PC-3 (cell line): ENCODE measurements at regions not wholly inside any gene's neighbourhood (a gene's known extent, or its start where the extent isn't known, plus 50 kb on each side); places are given as distances from the start of the nearest gene placed in this dataset.

Experiments
- ATAC-seq: fragments of 200-7000 bp; cut with Tn5 transposase; 2 replicates; pipeline ENCODE4 v1.9.1; 2020; ENCODE audit warnings: mild to moderate bottlenecking, moderate library complexity
- BruUV-seq: library from RNA; stranded (reverse); fragments of 400-500 nt; replicated peaks from 2 replicates; lab custom pipeline; 2021; lab: Mats Ljungman, UMichigan
- CTCF ChIA-PET: fragments of 300-600 bp; sonication (Branson Sonifier 250); formaldehyde crosslinking; loops from one replicate; lab custom pipeline; 2022; ENCODE audit warnings: antibody characterized with exemption; lab: Charles Lee
- POLR2A ChIA-PET: fragments of 300-600 bp; sonication (Branson Sonifier 250); formaldehyde crosslinking; loops from one replicate; lab custom pipeline; 2022; ENCODE audit warnings: antibody characterized with exemption; ENCODE audit not compliant: unreplicated experiment; lab: Charles Lee
- DNase-seq: peaks from one replicate; pipeline ENCODE4 v3.0.0-alpha.2; 2015
- H2AFZ ChIP-seq: fragments of 300-600 bp; sonication (generic); 2 replicates; pipeline ENCODE4 v1.6.0; 2016; ENCODE audit warnings: antibody characterized with exemption, low read length
- H3F3A ChIP-seq: fragments of 300-600 bp; sonication (generic); one replicate; pipeline ENCODE4 v1.6.0; 2017; ENCODE audit warnings: antibody characterized with exemption, low read length, control low read depth, mild to moderate bottlenecking; ENCODE audit not compliant: unreplicated experiment
- H3K27ac ChIP-seq: fragments of 300-600 bp; sonication (generic); 2 replicates; pipeline ENCODE4 v1.5.1; 2016; ENCODE audit warnings: mild to moderate bottlenecking, low read length
- H3K27me3 ChIP-seq: fragments of 300-600 bp; sonication (generic); 2 replicates; pipeline ENCODE4 v1.6.1; 2016; ENCODE audit warnings: low read length, mixed read lengths
- H3K36me3 ChIP-seq: fragments of 300-600 bp; sonication (generic); 2 replicates; pipeline ENCODE4 v1.6.1; 2016; ENCODE audit warnings: low read depth, mixed run types, low read length, mixed read lengths
- H3K4me1 ChIP-seq: fragments of 300-600 bp; sonication (generic); 2 replicates; pipeline ENCODE4 v1.5.1; 2016; ENCODE audit warnings: low read length; ENCODE audit not compliant: insufficient read depth
- H3K4me2 ChIP-seq: fragments of 300-600 bp; sonication (generic); 2 replicates; pipeline ENCODE4 v1.6.0; 2016; ENCODE audit warnings: low read length
- H3K4me3 ChIP-seq: fragments of 300-600 bp; sonication (generic); 2 replicates; pipeline ENCODE4 v1.5.1; 2016; ENCODE audit warnings: mild to moderate bottlenecking, low read length, mixed read lengths
- H3K79me2 ChIP-seq: fragments of 300-600 bp; sonication (generic); 2 replicates; pipeline ENCODE4 v1.6.1; 2017; ENCODE audit warnings: low read length, mixed read lengths
- H3K9ac ChIP-seq: fragments of 300-600 bp; sonication (generic); 2 replicates; pipeline ENCODE4 v1.6.0; 2016; ENCODE audit warnings: mild to moderate bottlenecking, low read length
- H3K9me2 ChIP-seq: fragments of 300-600 bp; sonication (generic); replicated peaks from 2 replicates; pipeline ENCODE4 v1.6.1; 2016; ENCODE audit warnings: mixed run types, low read length, mixed read lengths
- H3K9me3 ChIP-seq: fragments of 300-600 bp; sonication (generic); 2 replicates; pipeline ENCODE4 v1.6.1; 2016; ENCODE audit warnings: low read length, mixed read lengths
- H4K20me1 ChIP-seq: fragments of 300-600 bp; sonication (generic); 2 replicates; pipeline ENCODE4 v1.6.1; 2016; ENCODE audit warnings: low read length, mixed read lengths
- CTCF ChIP-seq: fragments of 300-600 bp; sonication (generic); conservative IDR thresholded peaks from 2 replicates; pipeline ENCODE4 v1.5.1; 2017; ENCODE audit warnings: antibody characterized with exemption, low read depth, mild to moderate bottlenecking, low read length
- EZH2 ChIP-seq: fragments of 300-600 bp; sonication (generic); IDR thresholded peaks from one replicate; pipeline ENCODE4 v1.6.1; 2017; ENCODE audit warnings: antibody characterized with exemption, mild to moderate bottlenecking, low read length; ENCODE audit not compliant: unreplicated experiment
- EZH2phosphoT487 ChIP-seq: fragments of 300-600 bp; sonication (generic); IDR thresholded peaks from 2 replicates; pipeline ENCODE4 v1.6.1; 2018; ENCODE audit warnings: mild to moderate bottlenecking, antibody characterized with exemption, low read length, borderline replicate concordance
- intact Hi-C: fragments of 100-400 bp; cut with micrococcal nuclease; formaldehyde crosslinking; loops from 2 replicates; pipeline ENCODE4 v1.9.0; 2023

GRCh38 chr6:33860006-33860405, 56.2 kb upstream of the MLN start:
- ChIA-PET CTCF (no interaction called here), POLR2A (no interaction called here)
- TF ChIP-seq EZH2: no peak
- no peak for TF ChIP-seq CTCF
- Histone ChIP-seq H3K9me2 (no peaks in the 10 kb centered on the region), H4K20me1 (no peaks in the 10 kb centered on the region), H3K27ac (no peak overlapping the region), H3K4me1 (no peaks in the 10 kb centered on the region), H3K9me3 (no peaks in the 10 kb centered on the region), H3K4me2 (no peak overlapping the region), H3K9ac (no peak overlapping the region), H3K36me3 (no peaks in the 10 kb centered on the region), H3K27me3 (peaks cover 13% of the 10 kb centered on the region), H2AFZ (no peak overlapping the region), H3K4me3 (no peak overlapping the region), H3F3A (no peaks in the 10 kb centered on the region), H3K79me2 (no peaks in the 10 kb centered on the region)
- intact Hi-C loops: no loop called here
- DNase-seq: no peak
- no TSS peak for BruUV-seq
- ATAC-seq: no peak

- no peak for ATAC-seq
- POLR2A ChIA-PET: no interaction called here
- BruUV-seq: no TSS peak
- Histone ChIP-seq H3K4me2 (no peak overlapping the region), H2AFZ (no peak overlapping the region), H3K36me3 (no peaks in the 10 kb centered on the region), H3K27me3 (peaks cover 15% of the 10 kb centered on the region), H3K9me3 (no peaks in the 10 kb centered on the region), H3K4me1 (no peaks in the 10 kb centered on the region), H3F3A (no peaks in the 10 kb centered on the region), H3K9me2 (no peaks in the 10 kb centered on the region), H3K4me3 (no peak overlapping the region), H3K9ac (no peak overlapping the region), H3K79me2 (no peaks in the 10 kb centered on the region), H4K20me1 (no peaks in the 10 kb centered on the region), H3K27ac (no peak overlapping the region)
- DNase-seq: no peak
- TF ChIP-seq EZH2: no peak
- intact Hi-C loops: no loop called here
- CTCF ChIA-PET: no interaction called here
Measured at GRCh38 chr6:33858804-33859505, 55.2 kb upstream of the MLN start.

- H3K27ac ChIP-seq: no peak overlapping the region
- POLR2A ChIA-PET: no interaction called here
- TF ChIP-seq EZH2phosphoT487 (no peak), CTCF (no peak), EZH2 (no peak)
- CTCF ChIA-PET: no interaction called here
- no peak overlapping the region for H3K4me3 ChIP-seq
- no peaks in the 10 kb centered on the region for H3F3A ChIP-seq
- H3K4me2 ChIP-seq: no peak overlapping the region
- no peak overlapping the region for H2AFZ ChIP-seq
- H3K79me2 ChIP-seq: no peaks in the 10 kb centered on the region
- ATAC-seq: no peak
- H3K36me3 ChIP-seq: no peaks in the 10 kb centered on the region
- BruUV-seq: no TSS peak
- DNase-seq: no peak
- H3K9me2 ChIP-seq: no peaks in the 10 kb centered on the region
- no peaks in the 10 kb centered on the region for H3K9me3 ChIP-seq
- H3K9ac ChIP-seq: no peak overlapping the region
- intact Hi-C loops: no loop called here
- H4K20me1 ChIP-seq: no peaks in the 10 kb centered on the region
- H3K27me3 ChIP-seq: peaks cover 15% of the 10 kb centered on the region
- H3K4me1 ChIP-seq: no peaks in the 10 kb centered on the region
Measured at GRCh38 chr6:33857932-33858475, 54.2 kb upstream of the MLN start.
